Upper lobe of left lung (tissue), 6 donors: ENCODE measurements at regions not wholly inside any gene's neighbourhood (a gene's known extent, or its start where the extent isn't known, plus 50 kb on each side); places are given as distances from the start of the nearest gene placed in this dataset.

Source experiments
- ATAC-seq, 2 donors: fragments of 200-7000 bp; cut with Tn5 transposase; one replicate each; pipeline ENCODE4 v1.9.1; 2022; ENCODE audit warnings: mild to moderate bottlenecking in 2 of 2, moderate library complexity in 2 of 2; ENCODE audit not compliant: low FRiP score in 2 of 2
- DNase-seq, 2 donors: peaks; one replicate each; pipeline ENCODE4 v3.0.0-alpha.2; 2019 to 2020
- H3K27ac ChIP-seq, 4 donors: fragments of 200-600 bp; sonication (generic); one replicate each; pipeline ENCODE4 v1.5.1; 2016 to 2019
- H3K27me3 ChIP-seq, 4 donors: fragments of 200-600 bp; sonication (generic); one replicate each; pipeline ENCODE4 v1.5.1; 2017 to 2019
- H3K36me3 ChIP-seq, 4 donors: fragments of 200-600 bp; sonication (generic); one replicate each; pipeline ENCODE4 v1.5.1; 2016 to 2019
- H3K4me1 ChIP-seq, 4 donors: fragments of 200-600 bp; sonication (generic); one replicate each; pipeline ENCODE4 v1.5.1; 2018 to 2019
- H3K4me3 ChIP-seq, 4 donors: fragments of 200-600 bp; sonication (generic); one replicate each; pipeline ENCODE4 v1.5.1; 2017 to 2019; ENCODE audit warnings: mild to moderate bottlenecking in 2 of 4, moderate library complexity in 1 of 4
- H3K9me3 ChIP-seq, 4 donors: fragments of 200-600 bp; sonication (generic); one replicate each; pipeline ENCODE4 v1.5.1; 2018 to 2019
- EP300 ChIP-seq, 4 donors: sonication (generic); formaldehyde crosslinking; IDR thresholded peaks; one replicate each; pipeline ENCODE4 v1.5.1; 2017; ENCODE audit warnings: antibody characterized with exemption in 4 of 4, control low read depth in 2 of 4
- POLR2A ChIP-seq, 4 donors: fragments of 450-650 bp; IDR thresholded peaks; one replicate each; pipeline ENCODE4 v1.5.1; 2016 to 2017; ENCODE audit warnings: antibody characterized with exemption in 4 of 4, mild to moderate bottlenecking in 2 of 4
- POLR2AphosphoS5 ChIP-seq, 2 donors: sonication (generic); formaldehyde crosslinking; IDR thresholded peaks; one replicate each; pipeline ENCODE4 v1.5.1; 2017; ENCODE audit warnings: antibody characterized with exemption in 2 of 2
- WGBS, 2 donors: methylation state at CpG; one replicate each; pipeline ENCODE4 v1.1.5; 2017 to 2018; 5-methylcytosine and 5-hydroxymethylcytosine counted together
- TF ChIP-seq, protein P1 (sequence below), 6 experiments: fragments of 450-650 bp in 4 of 6; fragments of 200-600 bp in 2 of 6; sonication (generic) in 2 of 6; IDR thresholded peaks; one replicate each; pipeline ENCODE4 v1.5.1; 2016 to 2019; ENCODE audit warnings: antibody characterized with exemption in 6 of 6
- donor health status: DM: no; HTN: no; CAD: no; lungs with moderate emphysema.
- donor health status: DM: no; HTN: yes; CAD: no; lungs with severe emphysema.

DNA sequence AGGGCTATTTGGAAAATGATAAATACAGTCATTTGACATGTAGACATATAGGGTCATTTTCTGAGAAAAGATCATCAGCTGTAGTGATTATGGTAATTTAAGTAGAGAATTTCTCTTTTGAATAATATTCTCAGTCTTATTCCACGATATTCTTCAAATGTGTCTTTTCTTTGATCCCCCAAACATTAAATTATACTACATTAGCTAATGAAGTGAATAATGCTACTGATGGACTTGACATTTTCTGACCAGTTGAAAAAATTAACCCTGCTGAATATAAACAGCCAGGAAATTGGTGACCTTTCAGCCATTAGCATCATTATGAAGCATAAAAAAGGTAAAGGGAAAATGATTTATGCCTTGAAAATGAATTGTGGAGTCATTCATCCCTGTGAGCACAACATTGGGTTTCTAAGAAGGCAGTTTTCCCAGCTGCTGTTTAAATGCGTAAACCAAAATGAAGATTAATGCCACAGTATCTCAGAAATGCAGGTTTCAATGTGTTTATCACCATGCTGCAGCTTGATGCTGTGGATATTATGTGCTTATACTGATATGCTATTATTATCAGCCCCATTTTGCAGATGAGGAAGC is 489.1 kb downstream of the KCTD16 start:
- no peaks in the 10 kb centered on the region for H3K9me3 ChIP-seq
- TF ChIP-seq, protein P1, sequence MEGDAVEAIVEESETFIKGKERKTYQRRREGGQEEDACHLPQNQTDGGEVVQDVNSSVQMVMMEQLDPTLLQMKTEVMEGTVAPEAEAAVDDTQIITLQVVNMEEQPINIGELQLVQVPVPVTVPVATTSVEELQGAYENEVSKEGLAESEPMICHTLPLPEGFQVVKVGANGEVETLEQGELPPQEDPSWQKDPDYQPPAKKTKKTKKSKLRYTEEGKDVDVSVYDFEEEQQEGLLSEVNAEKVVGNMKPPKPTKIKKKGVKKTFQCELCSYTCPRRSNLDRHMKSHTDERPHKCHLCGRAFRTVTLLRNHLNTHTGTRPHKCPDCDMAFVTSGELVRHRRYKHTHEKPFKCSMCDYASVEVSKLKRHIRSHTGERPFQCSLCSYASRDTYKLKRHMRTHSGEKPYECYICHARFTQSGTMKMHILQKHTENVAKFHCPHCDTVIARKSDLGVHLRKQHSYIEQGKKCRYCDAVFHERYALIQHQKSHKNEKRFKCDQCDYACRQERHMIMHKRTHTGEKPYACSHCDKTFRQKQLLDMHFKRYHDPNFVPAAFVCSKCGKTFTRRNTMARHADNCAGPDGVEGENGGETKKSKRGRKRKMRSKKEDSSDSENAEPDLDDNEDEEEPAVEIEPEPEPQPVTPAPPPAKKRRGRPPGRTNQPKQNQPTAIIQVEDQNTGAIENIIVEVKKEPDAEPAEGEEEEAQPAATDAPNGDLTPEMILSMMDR (IDR thresholded peaks at IDR 0.05), result no peak
- TF ChIP-seq POLR2A (IDR thresholded peaks at IDR 0.05), result no peak
- no peak for TF ChIP-seq EP300 (IDR thresholded peaks at IDR 0.05)
- DNase-seq (no peak), ATAC-seq (no peak)
- no peak overlapping the region for H3K27ac ChIP-seq
- no peaks in the 10 kb centered on the region for H3K36me3 ChIP-seq
- 67 to 72% methylated on average over 2 of the region's 2 CpGs for WGBS, 2 donors
- no peak overlapping the region for H3K4me3 ChIP-seq
- no peaks in the 10 kb centered on the region for H3K27me3 ChIP-seq
- H3K4me1 ChIP-seq, result no peaks in the 10 kb centered on the region

DNA sequence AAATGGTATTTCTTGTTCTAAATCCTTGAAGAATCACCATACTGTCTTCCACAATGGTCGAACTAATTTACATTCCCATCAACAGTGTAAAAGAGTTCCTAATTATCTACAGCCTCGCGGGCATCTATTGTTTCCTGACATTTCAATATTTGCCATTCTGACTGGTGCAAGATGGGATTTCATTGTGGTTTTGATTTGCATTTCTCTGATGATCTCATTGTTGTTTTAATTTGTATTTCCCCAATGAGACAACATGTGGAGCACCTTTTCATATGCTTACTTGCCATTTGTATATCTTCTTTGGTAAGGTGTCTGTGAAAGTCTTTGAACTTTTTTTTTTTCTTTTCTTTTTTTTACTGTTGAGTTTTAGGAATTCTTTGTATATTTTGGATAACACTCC is 473.6 kb downstream of the KCTD16 start:
- no peak for ATAC-seq
- no peaks in the 10 kb centered on the region for H3K36me3 ChIP-seq
- TF ChIP-seq, protein P1 (IDR thresholded peaks at IDR 0.05), result no peak
- TF ChIP-seq EP300 (IDR thresholded peaks at IDR 0.05), result no peak
- TF ChIP-seq POLR2A (IDR thresholded peaks at IDR 0.05), result no peak
- no peak for TF ChIP-seq POLR2AphosphoS5 (IDR thresholded peaks at IDR 0.05)
- H3K27ac ChIP-seq, result no peak overlapping the region
- no peaks in the 10 kb centered on the region for H3K9me3 ChIP-seq
- no peak for DNase-seq
- H3K4me1 ChIP-seq, result no peaks in the 10 kb centered on the region
- H3K4me3 ChIP-seq, result no peak overlapping the region
- 77 to 82% methylated on average over 3 of the region's 3 CpGs for WGBS, 2 donors
- H3K27me3 ChIP-seq, result no peaks in the 10 kb centered on the region

DNA sequence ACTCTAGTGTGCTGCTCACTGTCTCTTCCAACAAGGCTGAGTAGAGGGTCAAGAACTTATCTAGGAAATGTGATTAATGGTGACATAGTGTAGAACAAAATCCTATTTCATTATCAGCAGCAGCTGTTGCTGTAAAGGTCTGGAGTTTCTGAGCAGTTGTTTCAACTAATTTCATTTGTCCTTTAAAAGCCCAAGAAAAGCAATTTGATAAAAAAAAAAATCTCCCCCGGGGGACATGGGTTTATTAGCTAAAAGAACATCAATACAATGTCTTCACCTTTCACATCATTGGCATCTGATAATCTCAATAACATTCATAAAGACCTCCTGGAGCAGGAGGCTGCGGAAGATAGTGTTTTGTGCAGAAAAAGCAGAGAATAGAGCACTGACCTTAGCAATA is 468.1 kb downstream of the KCTD16 start:
- H3K36me3 ChIP-seq, result no peaks in the 10 kb centered on the region
- WGBS, 2 donors, result 54 to 65% methylated on average over 2 of the region's 2 CpGs
- no peak for TF ChIP-seq EP300 (IDR thresholded peaks at IDR 0.05)
- no peak for TF ChIP-seq POLR2AphosphoS5 (IDR thresholded peaks at IDR 0.05)
- TF ChIP-seq POLR2A (IDR thresholded peaks at IDR 0.05), result no peak
- TF ChIP-seq, protein P1 (IDR thresholded peaks at IDR 0.05), result no peak
- no peak overlapping the region for H3K27ac ChIP-seq
- no peaks in the 10 kb centered on the region for H3K4me1 ChIP-seq
- H3K9me3 ChIP-seq, result peaks cover 0 to 14% (median 7%) of the 10 kb centered on the region in 4 donors
- ATAC-seq, result no peak
- DNase-seq, result no peak
- H3K4me3 ChIP-seq, result no peak overlapping the region
- no peaks in the 10 kb centered on the region for H3K27me3 ChIP-seq

DNA sequence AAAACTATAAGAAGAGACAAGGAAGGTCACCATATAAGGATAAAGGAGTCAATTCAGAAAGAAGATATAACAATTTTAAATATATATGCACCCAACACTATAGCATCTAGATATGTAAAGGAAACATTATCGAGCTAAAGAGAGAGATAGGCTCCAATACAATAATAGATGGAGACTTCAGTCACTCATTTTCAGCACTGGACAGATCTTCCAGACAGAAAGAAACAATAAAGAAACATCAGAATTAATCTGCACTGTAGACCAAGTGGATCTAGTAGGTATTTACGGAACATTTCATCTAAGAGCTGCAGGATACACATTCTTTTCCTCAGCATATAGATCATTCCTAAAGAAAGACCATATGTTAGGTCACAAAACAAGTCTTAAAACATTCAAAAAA is 463.5 kb downstream of the KCTD16 start:
- Histone ChIP-seq H3K4me3 (no peak overlapping the region), H3K9me3 (peaks cover 0 to 27% (median 18%) of the 10 kb centered on the region in 4 donors), H3K4me1 (no peaks in the 10 kb centered on the region), H3K27me3 (no peaks in the 10 kb centered on the region), H3K27ac (no peak overlapping the region), H3K36me3 (no peaks in the 10 kb centered on the region)
- TF ChIP-seq, protein P1 (IDR thresholded peaks at IDR 0.05), result no peak
- TF ChIP-seq POLR2AphosphoS5 (IDR thresholded peaks at IDR 0.05) (no peak), POLR2A (IDR thresholded peaks at IDR 0.05) (no peak), EP300 (IDR thresholded peaks at IDR 0.05) (no peak)
- DNase-seq, result no peak
- no peak for ATAC-seq
- 84 to 88% methylated on average over 2 of the region's 2 CpGs for WGBS, 2 donors

DNA sequence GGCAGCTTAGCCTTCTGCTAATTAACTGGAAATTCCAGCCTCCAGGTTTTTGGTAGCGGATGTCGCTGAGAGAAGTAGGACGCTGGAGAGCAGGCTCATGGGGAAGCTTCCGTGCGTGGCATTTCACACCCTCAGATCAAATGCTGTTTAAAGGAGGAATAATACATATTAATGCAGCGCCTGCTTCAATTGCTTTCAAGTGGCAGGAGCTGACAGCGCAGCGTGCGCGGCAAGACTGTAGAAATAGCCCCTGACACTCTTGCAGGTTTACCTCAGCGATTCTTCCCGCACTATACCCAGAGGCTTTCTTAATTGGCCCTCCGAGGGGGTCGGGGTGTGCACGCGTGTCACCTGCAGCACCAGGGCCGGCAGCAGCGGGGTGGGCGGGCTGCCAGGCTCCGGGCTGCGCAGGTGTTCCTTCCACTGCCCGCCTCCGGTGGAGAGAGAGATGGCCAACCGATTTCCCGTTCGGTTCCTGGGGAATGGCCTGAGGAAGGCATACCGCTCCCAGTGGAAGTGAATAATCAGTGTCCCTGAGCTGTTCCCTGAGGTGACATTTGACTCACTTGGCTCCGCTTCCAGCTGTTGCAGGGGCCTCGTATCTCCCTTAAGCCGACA is 427.9 kb downstream of the KCTD16 start:
- Histone ChIP-seq H3K27me3 (no peaks in the 10 kb centered on the region), H3K9me3 (no peaks in the 10 kb centered on the region), H3K27ac (no peak overlapping the region), H3K36me3 (no peaks in the 10 kb centered on the region), H3K4me1 (peaks cover 0 to 4% (median 0%) of the 10 kb centered on the region in 4 donors), H3K4me3 (peak overlapping the region in 3 of 4 donors; percentile 4 to 45 (median 19))
- DNase-seq (peak in 1 of 2 donors; percentile 79), ATAC-seq (peak in 1 of 2 donors; percentile 26)
- 20 to 31% methylated on average over 7 to 30 of the region's 30 CpGs for whole genome bisulfite sequencing, 2 donors
- TF ChIP-seq, protein P1 (IDR thresholded peaks at IDR 0.05), result no peak
- TF ChIP-seq EP300 (IDR thresholded peaks at IDR 0.05), result no peak
- no peak for TF ChIP-seq POLR2AphosphoS5 (IDR thresholded peaks at IDR 0.05)
- TF ChIP-seq POLR2A (IDR thresholded peaks at IDR 0.05), result no peak
